GM12874 (cell line): ENCODE measurements at regions not wholly inside any gene's neighbourhood (a gene's known extent, or its start where the extent isn't known, plus 50 kb on each side); places are given as distances from the start of the nearest gene placed in this dataset.

Experiments
- CTCF ChIP-seq: IDR thresholded peaks from 2 replicates; pipeline ENCODE4 v1.5.1; 2011; ENCODE audit warnings: low read depth, mild to moderate bottlenecking, control low read depth, low read length, moderate library complexity; ENCODE audit not compliant: insufficient read depth

- TF ChIP-seq CTCF: no peak
Observed at GRCh38 chr5:121366515-121366914, 485.2 kb upstream of the FTMT start.

GRCh38 chr5:121373371-121373770, 478.3 kb upstream of the FTMT start:
- TF ChIP-seq CTCF: no peak

GRCh38 chr5:121377461-121377860, 474.2 kb upstream of the FTMT start:
- no peak for TF ChIP-seq CTCF

- TF ChIP-seq CTCF: no peak
Observed at GRCh38 chr5:121378046-121378445, 473.6 kb upstream of the FTMT start.

- TF ChIP-seq CTCF: no peak
Observed at GRCh38 chr5:121378559-121379359, 472.9 kb upstream of the FTMT start.

- TF ChIP-seq CTCF: no peak
Observed at GRCh38 chr5:121380066-121380465, 471.6 kb upstream of the FTMT start.

- TF ChIP-seq CTCF: no peak
Observed at GRCh38 chr5:121384359-121384758, 467.3 kb upstream of the FTMT start.
